Astrocyte (in vitro differentiated cells and primary cell): ENCODE measurements at regions not wholly inside any gene's neighbourhood (a gene's known extent, or its start where the extent isn't known, plus 50 kb on each side); places are given as distances from the start of the nearest gene placed in this dataset.

Source experiments
- DNase-seq: peaks from one replicate; pipeline ENCODE4 v3.0.0-alpha.2; 2010; ENCODE audit warnings: low read depth
- FAIRE-seq: peaks from 2 replicates; lab custom pipeline; 2011; peaks lifted over from hg19 to GRCh38; lab: Jason Lieb, UNC
- H2AFZ ChIP-seq: 2 replicates; pipeline ENCODE4 v1.6.0; 2012; ENCODE audit warnings: low read depth, low read length, inconsistent platforms
- H3K27ac ChIP-seq: 2 replicates; pipeline ENCODE4 v1.5.1; 2011; ENCODE audit warnings: low read depth, low read length, inconsistent platforms
- H3K27me3 ChIP-seq: 2 replicates; pipeline ENCODE4 v1.6.0; 2011; ENCODE audit warnings: low read length, inconsistent platforms; ENCODE audit not compliant: insufficient read depth
- H3K36me3 ChIP-seq: 2 replicates; pipeline ENCODE4 v1.5.1; 2011; ENCODE audit warnings: low read length, inconsistent platforms; ENCODE audit not compliant: insufficient read depth
- H3K4me1 ChIP-seq: 2 replicates; pipeline ENCODE4 v1.5.1; 2011; ENCODE audit warnings: low read length, inconsistent platforms; ENCODE audit not compliant: insufficient read depth
- H3K4me2 ChIP-seq: 2 replicates; pipeline ENCODE4 v1.6.0; 2012; ENCODE audit warnings: low read length, inconsistent platforms
- H3K4me3 ChIP-seq: 2 replicates; pipeline ENCODE4 v1.5.1; 2011; ENCODE audit warnings: low read depth, mild to moderate bottlenecking, low read length, inconsistent platforms; ENCODE audit not compliant: insufficient read depth
- H3K79me2 ChIP-seq: 2 replicates; pipeline ENCODE4 v1.6.0; 2012; ENCODE audit warnings: mild to moderate bottlenecking, low read length, inconsistent platforms; ENCODE audit not compliant: insufficient read depth
- H3K9ac ChIP-seq: 2 replicates; pipeline ENCODE4 v1.6.0; 2012; ENCODE audit warnings: mild to moderate bottlenecking, low read length, inconsistent platforms
- H3K9me3 ChIP-seq: 2 replicates; pipeline ENCODE4 v1.5.1; 2012; ENCODE audit warnings: low read depth, mild to moderate bottlenecking, low read length, inconsistent platforms; ENCODE audit not compliant: insufficient read depth
- H4K20me1 ChIP-seq: 2 replicates; pipeline ENCODE4 v1.6.0; 2012; ENCODE audit warnings: low read length, inconsistent platforms; ENCODE audit not compliant: insufficient read depth
- H3K27ac Mint-ChIP-seq: one replicate; pipeline ENCODE4 v1.8.0; 2021; ENCODE audit warnings: mild to moderate bottlenecking, mixed read lengths; ENCODE audit not compliant: unreplicated experiment
- H3K27me3 Mint-ChIP-seq: one replicate; pipeline ENCODE4 v1.8.0; 2021; ENCODE audit warnings: low read depth, mixed read lengths; ENCODE audit not compliant: unreplicated experiment
- H3K36me3 Mint-ChIP-seq: one replicate; pipeline ENCODE4 v1.8.0; 2021; ENCODE audit warnings: low read depth, mixed read lengths; ENCODE audit not compliant: unreplicated experiment
- H3K4me1 Mint-ChIP-seq: one replicate; pipeline ENCODE4 v1.8.0; 2021; ENCODE audit warnings: low read depth, mixed read lengths; ENCODE audit not compliant: unreplicated experiment
- H3K4me3 Mint-ChIP-seq: one replicate; pipeline ENCODE4 v1.8.0; 2021; ENCODE audit warnings: mild to moderate bottlenecking, moderate library complexity, mixed read lengths; ENCODE audit not compliant: unreplicated experiment
- H3K9me3 Mint-ChIP-seq: one replicate; pipeline ENCODE4 v1.8.0; 2021; ENCODE audit warnings: mild to moderate bottlenecking, mixed read lengths; ENCODE audit not compliant: unreplicated experiment
- EZH2 ChIP-seq: IDR thresholded peaks from 2 replicates; pipeline ENCODE4 v1.6.1; 2012; ENCODE audit warnings: mild to moderate bottlenecking, low read length, inconsistent platforms; ENCODE audit not compliant: insufficient read depth
- TF ChIP-seq, protein P1 (sequence below): IDR thresholded peaks from 2 replicates; pipeline ENCODE4 v1.5.1; 2011; ENCODE audit warnings: low read depth, mild to moderate bottlenecking, inconsistent platforms, low read length, moderate library complexity; ENCODE audit not compliant: insufficient read depth

DNA sequence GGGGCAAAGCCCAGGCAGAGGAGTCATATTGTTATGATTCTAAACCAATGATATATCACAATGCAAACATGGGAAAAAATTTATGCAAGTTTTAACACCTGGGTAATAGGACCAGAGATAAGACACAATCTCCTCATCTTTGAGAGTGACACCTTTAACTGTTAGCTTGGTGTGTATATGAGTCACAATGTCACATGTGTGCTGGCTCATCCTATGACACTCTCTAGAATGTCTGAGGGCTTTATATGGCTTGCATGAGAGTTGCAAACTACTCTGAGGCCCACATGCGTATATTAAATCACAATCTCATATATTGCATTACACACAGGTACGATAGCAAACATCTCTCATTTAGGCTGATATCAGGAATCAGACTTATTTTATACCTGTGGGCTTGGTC, 1055.4 kb upstream of the AMELY start:
- Histone ChIP-seq H3K79me2 (no peaks in the 10 kb centered on the region), H3K27ac (no peak overlapping the region), H4K20me1 (no peaks in the 10 kb centered on the region), H3K9ac (no peak overlapping the region), H3K36me3 (no peaks in the 10 kb centered on the region), H3K27me3 (no peaks in the 10 kb centered on the region), H3K4me3 (no peak overlapping the region), H3K4me1 (no peaks in the 10 kb centered on the region), H2AFZ (no peak overlapping the region), H3K4me2 (no peak overlapping the region), H3K9me3 (no peaks in the 10 kb centered on the region)
- FAIRE-seq (no peak), DNase-seq (no peak)
- H3K36me3 Mint-ChIP-seq: no peaks in the 10 kb centered on the region
- H3K27me3 Mint-ChIP-seq: no peaks in the 10 kb centered on the region
- H3K9me3 Mint-ChIP-seq: no peaks in the 10 kb centered on the region
- H3K27ac Mint-ChIP-seq: no peak overlapping the region
- H3K4me3 Mint-ChIP-seq: no peak overlapping the region
- TF ChIP-seq, protein P1, sequence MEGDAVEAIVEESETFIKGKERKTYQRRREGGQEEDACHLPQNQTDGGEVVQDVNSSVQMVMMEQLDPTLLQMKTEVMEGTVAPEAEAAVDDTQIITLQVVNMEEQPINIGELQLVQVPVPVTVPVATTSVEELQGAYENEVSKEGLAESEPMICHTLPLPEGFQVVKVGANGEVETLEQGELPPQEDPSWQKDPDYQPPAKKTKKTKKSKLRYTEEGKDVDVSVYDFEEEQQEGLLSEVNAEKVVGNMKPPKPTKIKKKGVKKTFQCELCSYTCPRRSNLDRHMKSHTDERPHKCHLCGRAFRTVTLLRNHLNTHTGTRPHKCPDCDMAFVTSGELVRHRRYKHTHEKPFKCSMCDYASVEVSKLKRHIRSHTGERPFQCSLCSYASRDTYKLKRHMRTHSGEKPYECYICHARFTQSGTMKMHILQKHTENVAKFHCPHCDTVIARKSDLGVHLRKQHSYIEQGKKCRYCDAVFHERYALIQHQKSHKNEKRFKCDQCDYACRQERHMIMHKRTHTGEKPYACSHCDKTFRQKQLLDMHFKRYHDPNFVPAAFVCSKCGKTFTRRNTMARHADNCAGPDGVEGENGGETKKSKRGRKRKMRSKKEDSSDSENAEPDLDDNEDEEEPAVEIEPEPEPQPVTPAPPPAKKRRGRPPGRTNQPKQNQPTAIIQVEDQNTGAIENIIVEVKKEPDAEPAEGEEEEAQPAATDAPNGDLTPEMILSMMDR: no peak
- no peak for TF ChIP-seq EZH2
- H3K4me1 Mint-ChIP-seq: no peaks in the 10 kb centered on the region

DNA sequence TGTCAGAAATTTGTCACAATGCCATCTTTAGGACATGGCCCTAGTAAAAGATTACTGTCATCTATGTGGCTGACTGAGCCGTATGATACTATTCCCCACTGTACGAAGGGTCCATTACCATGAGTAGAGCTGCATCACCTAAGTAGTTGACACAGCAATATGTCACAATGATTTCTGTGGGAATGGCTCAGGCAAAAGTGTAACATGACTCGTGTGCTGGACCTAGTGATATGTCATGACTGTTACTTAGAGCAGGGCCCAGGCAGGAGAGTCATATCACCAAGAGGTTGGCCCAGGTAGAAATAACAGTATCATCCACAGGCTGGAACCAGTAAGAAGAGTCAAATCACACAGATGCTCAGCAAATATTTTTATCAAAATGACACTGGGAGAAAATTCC, 1051.8 kb upstream of the AMELY start:
- no peak overlapping the region for H3K4me3 Mint-ChIP-seq
- Histone ChIP-seq H3K36me3 (no peaks in the 10 kb centered on the region), H4K20me1 (no peaks in the 10 kb centered on the region), H3K4me3 (no peak overlapping the region), H2AFZ (no peak overlapping the region), H3K27me3 (no peaks in the 10 kb centered on the region), H3K27ac (no peak overlapping the region), H3K9ac (no peak overlapping the region), H3K4me1 (no peaks in the 10 kb centered on the region), H3K4me2 (no peak overlapping the region), H3K79me2 (no peaks in the 10 kb centered on the region), H3K9me3 (no peaks in the 10 kb centered on the region)
- peaks cover 5% of the 10 kb centered on the region for H3K27me3 Mint-ChIP-seq
- no peaks in the 10 kb centered on the region for H3K9me3 Mint-ChIP-seq
- no peak for DNase-seq
- TF ChIP-seq, protein P1: no peak
- no peak for TF ChIP-seq EZH2
- no peaks in the 10 kb centered on the region for H3K36me3 Mint-ChIP-seq
- no peak overlapping the region for H3K27ac Mint-ChIP-seq
- no peaks in the 10 kb centered on the region for H3K4me1 Mint-ChIP-seq
- FAIRE-seq: no peak

DNA sequence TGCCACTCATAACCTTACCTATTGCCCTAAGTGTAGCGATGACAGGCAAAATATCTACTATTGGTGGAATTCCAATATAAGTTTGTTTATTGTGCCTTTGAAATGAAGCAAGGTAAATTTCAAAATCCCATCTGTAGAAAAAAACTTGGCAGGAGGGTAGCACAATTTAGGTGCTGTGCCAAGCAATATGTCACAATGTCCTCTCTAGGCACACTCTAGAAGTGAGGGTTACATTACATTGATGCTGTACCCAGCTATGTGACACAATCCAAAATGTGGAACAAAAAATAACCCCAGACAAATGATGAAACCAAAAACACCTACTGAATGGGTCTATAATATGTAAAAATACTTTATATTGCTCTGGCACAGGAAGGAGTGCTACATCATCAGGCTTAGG, 1050.8 kb upstream of the AMELY start:
- no peaks in the 10 kb centered on the region for H3K79me2 ChIP-seq
- FAIRE-seq: no peak

More for the DNA sequence above, 1050.8 kb upstream of the AMELY start:
- Histone ChIP-seq H3K9me3 (no peaks in the 10 kb centered on the region), H3K27me3 (no peaks in the 10 kb centered on the region), H3K27ac (no peak overlapping the region), H3K9ac (no peak overlapping the region), H4K20me1 (no peaks in the 10 kb centered on the region), H3K4me3 (no peak overlapping the region), H3K4me2 (no peak overlapping the region), H3K4me1 (no peaks in the 10 kb centered on the region), H2AFZ (no peak overlapping the region), H3K36me3 (no peaks in the 10 kb centered on the region)
- Mint-ChIP-seq H3K27ac (no peak overlapping the region), H3K9me3 (no peaks in the 10 kb centered on the region), H3K4me3 (no peak overlapping the region), H3K27me3 (peaks cover 5% of the 10 kb centered on the region), H3K4me1 (peaks cover 2% of the 10 kb centered on the region), H3K36me3 (no peaks in the 10 kb centered on the region)
- no peak for TF ChIP-seq EZH2
- TF ChIP-seq, protein P1: no peak
- DNase-seq: no peak
